Trophoblast cell (in vitro differentiated cells and primary cell): ENCODE measurements at regions not wholly inside any gene's neighbourhood (a gene's known extent, or its start where the extent isn't known, plus 50 kb on each side); places are given as distances from the start of the nearest gene placed in this dataset.
"Not testable (repeated sequence)": the region's sequence is repeated elsewhere in the genome, so short reads cannot be mapped to it uniquely, and the experiment has no call there.

Experiments
- DNase-seq, 2 donors: peaks; one replicate each; pipeline ENCODE4 v3.0.0-alpha.2; 2016
- H2AFZ ChIP-seq: 2 replicates; pipeline ENCODE4 v1.6.1; 2013; ENCODE audit warnings: low read length, moderate library complexity, mild to moderate bottlenecking; ENCODE audit not compliant: insufficient read depth, poor library complexity
- H2AK5ac ChIP-seq: 2 replicates; pipeline ENCODE4 v1.6.1; 2013; ENCODE audit warnings: mild to moderate bottlenecking, low read length
- H2BK120ac ChIP-seq: 2 replicates; pipeline ENCODE4 v1.6.1; 2013; ENCODE audit warnings: low read length, mild to moderate bottlenecking, moderate library complexity; ENCODE audit not compliant: insufficient read depth, poor library complexity
- H2BK12ac ChIP-seq: 2 replicates; pipeline ENCODE4 v1.6.1; 2013; ENCODE audit warnings: mild to moderate bottlenecking, low read length, moderate library complexity
- H2BK5ac ChIP-seq: 2 replicates; pipeline ENCODE4 v1.6.1; 2013; ENCODE audit warnings: low read length, low read depth, moderate library complexity, mild to moderate bottlenecking; ENCODE audit not compliant: poor library complexity
- H3K14ac ChIP-seq: 2 replicates; pipeline ENCODE4 v1.6.1; 2013; ENCODE audit warnings: mild to moderate bottlenecking, low read length
- H3K18ac ChIP-seq: 2 replicates; pipeline ENCODE4 v1.6.1; 2013; ENCODE audit warnings: mild to moderate bottlenecking, low read length
- H3K23ac ChIP-seq: 2 replicates; pipeline ENCODE4 v1.6.1; 2013; ENCODE audit warnings: low read length
- H3K27ac ChIP-seq: 2 replicates; pipeline ENCODE4 v1.5.1; 2013; ENCODE audit warnings: low read depth, mild to moderate bottlenecking, inconsistent platforms, low read length, moderate library complexity
- H3K27me3 ChIP-seq: 2 replicates; pipeline ENCODE4 v1.6.1; 2013; ENCODE audit warnings: inconsistent platforms, mild to moderate bottlenecking, low read length, moderate library complexity; ENCODE audit not compliant: insufficient read depth
- H3K36me3 ChIP-seq, 2 experiments: 1 replicate in 1 of 2; 2 replicates in 1 of 2; pipeline ENCODE4 v1.6.1; 2013; ENCODE audit warnings: low read length in 2 of 2, mild to moderate bottlenecking in 2 of 2, moderate library complexity in 1 of 2; ENCODE audit not compliant: insufficient read depth in 2 of 2, control insufficient read depth in 1 of 2
- H3K4ac ChIP-seq: 2 replicates; pipeline ENCODE4 v1.6.1; 2013; ENCODE audit warnings: low read depth, mild to moderate bottlenecking, low read length, moderate library complexity
- H3K4me1 ChIP-seq, 2 experiments: 1 replicate in 1 of 2; 2 replicates in 1 of 2; pipeline ENCODE4 v1.6.1; 2013; ENCODE audit warnings: low read length in 2 of 2, mild to moderate bottlenecking in 2 of 2, moderate library complexity in 1 of 2; ENCODE audit not compliant: insufficient read depth in 2 of 2, control insufficient read depth in 1 of 2
- H3K4me2 ChIP-seq: 2 replicates; pipeline ENCODE4 v1.6.1; 2013; ENCODE audit warnings: inconsistent platforms, mild to moderate bottlenecking, low read length, moderate library complexity
- H3K4me3 ChIP-seq: 2 replicates; pipeline ENCODE4 v1.5.1; 2013; ENCODE audit warnings: mild to moderate bottlenecking, low read depth, low read length, inconsistent platforms
- H3K79me1 ChIP-seq: one replicate; pipeline ENCODE4 v1.6.1; 2013; ENCODE audit warnings: low read length
- H3K79me2 ChIP-seq: 2 replicates; pipeline ENCODE4 v1.6.1; 2013; ENCODE audit warnings: low read length, mild to moderate bottlenecking; ENCODE audit not compliant: control insufficient read depth, insufficient read depth, poor library complexity
- H3K9ac ChIP-seq: 2 replicates; pipeline ENCODE4 v1.6.1; 2013; ENCODE audit warnings: mild to moderate bottlenecking, low read length
- H3K9me3 ChIP-seq: 2 replicates; pipeline ENCODE4 v1.6.1; 2013; ENCODE audit warnings: low read depth, mild to moderate bottlenecking, control low read depth, inconsistent platforms, low read length; ENCODE audit not compliant: insufficient read depth
- H4K12ac ChIP-seq: 2 replicates; pipeline ENCODE4 v1.6.1; 2013; ENCODE audit warnings: low read depth, mild to moderate bottlenecking, low read length, moderate library complexity
- H4K8ac ChIP-seq: 2 replicates; pipeline ENCODE4 v1.6.1; 2013; ENCODE audit warnings: low read depth, mild to moderate bottlenecking, low read length, moderate library complexity
- H4K91ac ChIP-seq: one replicate; pipeline ENCODE4 v1.6.1; 2013; ENCODE audit warnings: low read depth, mild to moderate bottlenecking, low read length, moderate library complexity
- WGBS: extraction: QIAGEN DNeasy Blood & Tissue Kit; methylation state at CpG from one replicate; pipeline ENCODE4 v1.1.7; 2013; ENCODE audit warnings: missing lambda C conversion rate; ENCODE audit not compliant: insufficient read length, insufficient coverage; ENCODE audit errors: extremely low coverage; 5-methylcytosine and 5-hydroxymethylcytosine counted together

- no peaks in the 10 kb centered on the region for H3K27me3 ChIP-seq
- H3K36me3 ChIP-seq = no peaks in the 10 kb centered on the region
- H2BK12ac ChIP-seq = no peak overlapping the region
- H3K14ac ChIP-seq = no peak overlapping the region
- no peak overlapping the region for H3K23ac ChIP-seq
- no peak overlapping the region for H4K8ac ChIP-seq
- peaks cover 2% of the 10 kb centered on the region for H3K9me3 ChIP-seq
- no peak overlapping the region for H3K4me2 ChIP-seq
- no peak overlapping the region for H3K9ac ChIP-seq
- no peak overlapping the region for H3K18ac ChIP-seq
- H3K4ac ChIP-seq = no peak overlapping the region
- H3K79me2 ChIP-seq = no peaks in the 10 kb centered on the region
- H4K91ac ChIP-seq = no peak overlapping the region
- DNase-seq = no peak
- no peak overlapping the region for H4K12ac ChIP-seq
- H3K27ac ChIP-seq = no peak overlapping the region
- H2BK5ac ChIP-seq = no peak overlapping the region
- no peak overlapping the region for H2BK120ac ChIP-seq
- no peaks in the 10 kb centered on the region for H3K79me1 ChIP-seq
- WGBS = 100% methylated on average over 1 of the region's 9 CpGs
- H2AK5ac ChIP-seq = no peak overlapping the region
- H3K4me1 ChIP-seq = no peaks in the 10 kb centered on the region
- H3K4me3 ChIP-seq = no peak overlapping the region
- H2AFZ ChIP-seq = no peak overlapping the region
Measured at GRCh38 chr6:165837948-165838745, 175.1 kb upstream of the PDE10A start.

- H3K23ac ChIP-seq, H3K4me1 ChIP-seq, DNase-seq, H2BK120ac ChIP-seq, H3K9me3 ChIP-seq, H4K12ac ChIP-seq, H3K4me2 ChIP-seq, H2BK12ac ChIP-seq, H3K79me2 ChIP-seq, H3K18ac ChIP-seq, H3K27ac ChIP-seq, H3K79me1 ChIP-seq, H3K27me3 ChIP-seq, H3K9ac ChIP-seq, H3K36me3 ChIP-seq, H2AK5ac ChIP-seq, H2BK5ac ChIP-seq, H4K91ac ChIP-seq, H3K14ac ChIP-seq, H2AFZ ChIP-seq, H4K8ac ChIP-seq, H3K4me3 ChIP-seq, H3K4ac ChIP-seq: not testable (repeated sequence)
- WGBS = no CpG with 5 or more reads among the region's 4 CpGs
Measured at GRCh38 chr6:165836648-165837047, 173.6 kb upstream of the PDE10A start.

GRCh38 chr6:165835410-165835851 lies 172.4 kb upstream of the PDE10A start:
- Histone ChIP-seq H3K4me1 (no peaks in the 10 kb centered on the region), H3K27me3 (no peaks in the 10 kb centered on the region), H3K23ac (no peak overlapping the region), H3K4ac (no peak overlapping the region), H3K14ac (no peak overlapping the region), H4K91ac (no peak overlapping the region), H3K36me3 (no peaks in the 10 kb centered on the region), H2AFZ (no peak overlapping the region), H2AK5ac (no peak overlapping the region), H3K4me2 (no peak overlapping the region), H3K79me1 (no peaks in the 10 kb centered on the region), H2BK120ac (no peak overlapping the region), H4K12ac (no peak overlapping the region), H2BK5ac (no peak overlapping the region), H3K79me2 (no peaks in the 10 kb centered on the region), H3K9ac (no peak overlapping the region), H3K9me3 (peaks cover 2% of the 10 kb centered on the region), H4K8ac (no peak overlapping the region), H3K27ac (no peak overlapping the region), H3K18ac (no peak overlapping the region), H3K4me3 (no peak overlapping the region), H2BK12ac (no peak overlapping the region)
- WGBS = no CpG with 5 or more reads among the region's 13 CpGs
- no peak for DNase-seq

GRCh38 chr6:165834613-165835259 lies 171.7 kb upstream of the PDE10A start:
- Histone ChIP-seq H2BK5ac (no peak overlapping the region), H4K12ac (no peak overlapping the region), H3K9me3 (peaks cover 2% of the 10 kb centered on the region), H3K18ac (no peak overlapping the region), H2BK120ac (no peak overlapping the region), H4K8ac (no peak overlapping the region), H3K27ac (no peak overlapping the region), H3K14ac (no peak overlapping the region), H3K4me1 (no peaks in the 10 kb centered on the region), H2AFZ (no peak overlapping the region), H3K23ac (no peak overlapping the region), H3K4me2 (no peak overlapping the region), H3K79me1 (no peaks in the 10 kb centered on the region), H4K91ac (no peak overlapping the region), H3K27me3 (no peaks in the 10 kb centered on the region), H3K79me2 (no peaks in the 10 kb centered on the region), H2BK12ac (no peak overlapping the region), H2AK5ac (no peak overlapping the region), H3K4me3 (no peak overlapping the region), H3K9ac (no peak overlapping the region), H3K36me3 (no peaks in the 10 kb centered on the region), H3K4ac (no peak overlapping the region)
- DNase-seq = no peak
- WGBS = no CpG with 5 or more reads among the region's 11 CpGs
